ENCODE measurements at regions not wholly inside any gene's neighbourhood (a gene's known extent, or its start where the extent isn't known, plus 50 kb on each side); places are given as distances from the start of the nearest gene placed in this dataset.

- Histone ChIP-seq H3K4me1 (ENCODE audit: insufficient read depth) (peaks cover 4% of the 10 kb centered on the region), H2AFZ (no peak overlapping the region), H3K4me3 (no peak overlapping the region), H3K36me3 (ENCODE audit: insufficient read depth) (no peaks in the 10 kb centered on the region), H3K27me3 (ENCODE audit: insufficient read depth) (no peaks in the 10 kb centered on the region), H3K27ac (ENCODE audit: low read depth) (no peak overlapping the region), H3K9me2 (ENCODE audit: insufficient read depth) (no peaks in the 10 kb centered on the region), H3F3A (replicated peaks; ENCODE audit: low read depth) (no peaks in the 10 kb centered on the region), H3K79me2 (replicated peaks; ENCODE audit: insufficient read depth) (no peaks in the 10 kb centered on the region), H3K4me2 (no peak overlapping the region), H4K20me1 (replicated peaks; ENCODE audit: insufficient read depth) (no peaks in the 10 kb centered on the region)
- Mint-ChIP-seq H3K27me3 (ENCODE audit: insufficient read depth, low read depth, poor library complexity) (peaks cover 5% of the 10 kb centered on the region), H3K4me3 (no peak overlapping the region), H3K9me3 (no peaks in the 10 kb centered on the region), H3K36me3 (ENCODE audit: low read depth) (no peaks in the 10 kb centered on the region), H3K27ac (no peak overlapping the region), H3K4me1 (peaks cover 10% of the 10 kb centered on the region)
- DNase-seq (ENCODE audit: low spot score) (no peak), ATAC-seq (no peak)
- TF ChIP-seq ZNF114 (CRISPR knock-in tag; IDR thresholded peaks at IDR 0.05) (no peak), POLR2AphosphoS5 (IDR thresholded peaks at IDR 0.05; ENCODE audit: low read depth) (no peak), STAT1 (IDR thresholded peaks at IDR 0.05; ENCODE audit: unreplicated experiment) (no peak), EZH2 (IDR thresholded peaks at IDR 0.05; ENCODE audit: low read depth, unreplicated experiment) (no peak), NANOG (IDR thresholded peaks at IDR 0.05; ENCODE audit: borderline replicate concordance) (no peak), EZH2phosphoT487 (IDR thresholded peaks at IDR 0.05; ENCODE audit: unreplicated experiment) (no peak), CREB1 (CRISPR knock-in tag; IDR thresholded peaks at IDR 0.05; ENCODE audit: low read depth) (no peak), JUNB (IDR thresholded peaks at IDR 0.05; ENCODE audit: unreplicated experiment) (no peak), ZNF331 (CRISPR knock-in tag; IDR thresholded peaks at IDR 0.05; ENCODE audit: low read depth) (no peak), CTCF (conservative IDR thresholded peaks at IDR 0.05; ENCODE audit: low read depth in 2 of 2) (no peak)
- TF ChIP-seq, protein P1, sequence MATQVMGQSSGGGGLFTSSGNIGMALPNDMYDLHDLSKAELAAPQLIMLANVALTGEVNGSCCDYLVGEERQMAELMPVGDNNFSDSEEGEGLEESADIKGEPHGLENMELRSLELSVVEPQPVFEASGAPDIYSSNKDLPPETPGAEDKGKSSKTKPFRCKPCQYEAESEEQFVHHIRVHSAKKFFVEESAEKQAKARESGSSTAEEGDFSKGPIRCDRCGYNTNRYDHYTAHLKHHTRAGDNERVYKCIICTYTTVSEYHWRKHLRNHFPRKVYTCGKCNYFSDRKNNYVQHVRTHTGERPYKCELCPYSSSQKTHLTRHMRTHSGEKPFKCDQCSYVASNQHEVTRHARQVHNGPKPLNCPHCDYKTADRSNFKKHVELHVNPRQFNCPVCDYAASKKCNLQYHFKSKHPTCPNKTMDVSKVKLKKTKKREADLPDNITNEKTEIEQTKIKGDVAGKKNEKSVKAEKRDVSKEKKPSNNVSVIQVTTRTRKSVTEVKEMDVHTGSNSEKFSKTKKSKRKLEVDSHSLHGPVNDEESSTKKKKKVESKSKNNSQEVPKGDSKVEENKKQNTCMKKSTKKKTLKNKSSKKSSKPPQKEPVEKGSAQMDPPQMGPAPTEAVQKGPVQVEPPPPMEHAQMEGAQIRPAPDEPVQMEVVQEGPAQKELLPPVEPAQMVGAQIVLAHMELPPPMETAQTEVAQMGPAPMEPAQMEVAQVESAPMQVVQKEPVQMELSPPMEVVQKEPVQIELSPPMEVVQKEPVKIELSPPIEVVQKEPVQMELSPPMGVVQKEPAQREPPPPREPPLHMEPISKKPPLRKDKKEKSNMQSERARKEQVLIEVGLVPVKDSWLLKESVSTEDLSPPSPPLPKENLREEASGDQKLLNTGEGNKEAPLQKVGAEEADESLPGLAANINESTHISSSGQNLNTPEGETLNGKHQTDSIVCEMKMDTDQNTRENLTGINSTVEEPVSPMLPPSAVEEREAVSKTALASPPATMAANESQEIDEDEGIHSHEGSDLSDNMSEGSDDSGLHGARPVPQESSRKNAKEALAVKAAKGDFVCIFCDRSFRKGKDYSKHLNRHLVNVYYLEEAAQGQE (IDR thresholded peaks at IDR 0.05; ENCODE audit: unreplicated experiment) = no peak
- TF ChIP-seq, protein P2, sequence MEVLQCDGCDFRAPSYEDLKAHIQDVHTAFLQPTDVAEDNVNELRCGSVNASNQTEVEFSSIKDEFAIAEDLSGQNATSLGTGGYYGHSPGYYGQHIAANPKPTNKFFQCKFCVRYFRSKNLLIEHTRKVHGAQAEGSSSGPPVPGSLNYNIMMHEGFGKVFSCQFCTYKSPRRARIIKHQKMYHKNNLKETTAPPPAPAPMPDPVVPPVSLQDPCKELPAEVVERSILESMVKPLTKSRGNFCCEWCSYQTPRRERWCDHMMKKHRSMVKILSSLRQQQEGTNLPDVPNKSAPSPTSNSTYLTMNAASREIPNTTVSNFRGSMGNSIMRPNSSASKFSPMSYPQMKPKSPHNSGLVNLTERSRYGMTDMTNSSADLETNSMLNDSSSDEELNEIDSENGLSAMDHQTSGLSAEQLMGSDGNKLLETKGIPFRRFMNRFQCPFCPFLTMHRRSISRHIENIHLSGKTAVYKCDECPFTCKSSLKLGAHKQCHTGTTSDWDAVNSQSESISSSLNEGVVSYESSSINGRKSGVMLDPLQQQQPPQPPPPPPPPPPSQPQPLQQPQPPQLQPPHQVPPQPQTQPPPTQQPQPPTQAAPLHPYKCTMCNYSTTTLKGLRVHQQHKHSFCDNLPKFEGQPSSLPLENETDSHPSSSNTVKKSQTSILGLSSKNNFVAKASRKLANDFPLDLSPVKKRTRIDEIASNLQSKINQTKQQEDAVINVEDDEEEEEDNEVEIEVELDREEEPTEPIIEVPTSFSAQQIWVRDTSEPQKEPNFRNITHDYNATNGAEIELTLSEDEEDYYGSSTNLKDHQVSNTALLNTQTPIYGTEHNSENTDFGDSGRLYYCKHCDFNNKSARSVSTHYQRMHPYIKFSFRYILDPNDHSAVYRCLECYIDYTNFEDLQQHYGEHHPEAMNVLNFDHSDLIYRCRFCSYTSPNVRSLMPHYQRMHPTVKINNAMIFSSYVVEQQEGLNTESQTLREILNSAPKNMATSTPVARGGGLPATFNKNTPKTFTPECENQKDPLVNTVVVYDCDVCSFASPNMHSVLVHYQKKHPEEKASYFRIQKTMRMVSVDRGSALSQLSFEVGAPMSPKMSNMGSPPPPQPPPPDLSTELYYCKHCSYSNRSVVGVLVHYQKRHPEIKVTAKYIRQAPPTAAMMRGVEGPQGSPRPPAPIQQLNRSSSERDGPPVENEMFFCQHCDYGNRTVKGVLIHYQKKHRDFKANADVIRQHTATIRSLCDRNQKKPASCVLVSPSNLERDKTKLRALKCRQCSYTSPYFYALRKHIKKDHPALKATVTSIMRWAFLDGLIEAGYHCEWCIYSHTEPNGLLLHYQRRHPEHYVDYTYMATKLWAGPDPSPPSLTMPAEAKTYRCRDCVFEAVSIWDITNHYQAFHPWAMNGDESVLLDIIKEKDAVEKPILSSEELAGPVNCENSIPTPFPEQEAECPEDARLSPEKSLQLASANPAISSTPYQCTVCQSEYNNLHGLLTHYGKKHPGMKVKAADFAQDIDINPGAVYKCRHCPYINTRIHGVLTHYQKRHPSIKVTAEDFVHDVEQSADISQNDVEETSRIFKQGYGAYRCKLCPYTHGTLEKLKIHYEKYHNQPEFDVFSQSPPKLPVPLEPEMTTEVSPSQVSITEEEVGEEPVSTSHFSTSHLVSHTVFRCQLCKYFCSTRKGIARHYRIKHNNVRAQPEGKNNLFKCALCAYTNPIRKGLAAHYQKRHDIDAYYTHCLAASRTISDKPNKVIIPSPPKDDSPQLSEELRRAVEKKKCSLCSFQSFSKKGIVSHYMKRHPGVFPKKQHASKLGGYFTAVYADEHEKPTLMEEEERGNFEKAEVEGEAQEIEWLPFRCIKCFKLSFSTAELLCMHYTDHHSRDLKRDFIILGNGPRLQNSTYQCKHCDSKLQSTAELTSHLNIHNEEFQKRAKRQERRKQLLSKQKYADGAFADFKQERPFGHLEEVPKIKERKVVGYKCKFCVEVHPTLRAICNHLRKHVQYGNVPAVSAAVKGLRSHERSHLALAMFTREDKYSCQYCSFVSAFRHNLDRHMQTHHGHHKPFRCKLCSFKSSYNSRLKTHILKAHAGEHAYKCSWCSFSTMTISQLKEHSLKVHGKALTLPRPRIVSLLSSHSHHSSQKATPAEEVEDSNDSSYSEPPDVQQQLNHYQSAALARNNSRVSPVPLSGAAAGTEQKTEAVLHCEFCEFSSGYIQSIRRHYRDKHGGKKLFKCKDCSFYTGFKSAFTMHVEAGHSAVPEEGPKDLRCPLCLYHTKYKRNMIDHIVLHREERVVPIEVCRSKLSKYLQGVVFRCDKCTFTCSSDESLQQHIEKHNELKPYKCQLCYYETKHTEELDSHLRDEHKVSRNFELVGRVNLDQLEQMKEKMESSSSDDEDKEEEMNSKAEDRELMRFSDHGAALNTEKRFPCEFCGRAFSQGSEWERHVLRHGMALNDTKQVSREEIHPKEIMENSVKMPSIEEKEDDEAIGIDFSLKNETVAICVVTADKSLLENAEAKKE (CRISPR knock-in tag; IDR thresholded peaks at IDR 0.05) = no peak
- TF ChIP-seq, protein P3, sequence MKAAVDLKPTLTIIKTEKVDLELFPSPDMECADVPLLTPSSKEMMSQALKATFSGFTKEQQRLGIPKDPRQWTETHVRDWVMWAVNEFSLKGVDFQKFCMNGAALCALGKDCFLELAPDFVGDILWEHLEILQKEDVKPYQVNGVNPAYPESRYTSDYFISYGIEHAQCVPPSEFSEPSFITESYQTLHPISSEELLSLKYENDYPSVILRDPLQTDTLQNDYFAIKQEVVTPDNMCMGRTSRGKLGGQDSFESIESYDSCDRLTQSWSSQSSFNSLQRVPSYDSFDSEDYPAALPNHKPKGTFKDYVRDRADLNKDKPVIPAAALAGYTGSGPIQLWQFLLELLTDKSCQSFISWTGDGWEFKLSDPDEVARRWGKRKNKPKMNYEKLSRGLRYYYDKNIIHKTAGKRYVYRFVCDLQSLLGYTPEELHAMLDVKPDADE (IDR thresholded peaks at IDR 0.05) = no peak
These were observed 148.3 kb upstream of the GJB5 start for GRCh38 chr1:34606504-34606903.

All from GM23338 (cell line).